GM19025 (cell line): ENCODE measurements at regions not wholly inside any gene's neighbourhood (a gene's known extent, or its start where the extent isn't known, plus 50 kb on each side); places are given as distances from the start of the nearest gene placed in this dataset.
"Not testable (repeated sequence)": the region's sequence is repeated elsewhere in the genome, so short reads cannot be mapped to it uniquely, and the experiment has no call there.

Experiments
- ATAC-seq: cut with Tn5 transposase; IDR thresholded peaks from one replicate; pipeline ENCODE4 v1.9.1; 2021; ENCODE audit warnings: mild to moderate bottlenecking, low read depth, moderate library complexity; ENCODE audit not compliant: unreplicated experiment

GRCh38 chr7:123324283-123324682 is 124.5 kb upstream of the SLC13A1 start:
- no peak for ATAC-seq

DNA sequence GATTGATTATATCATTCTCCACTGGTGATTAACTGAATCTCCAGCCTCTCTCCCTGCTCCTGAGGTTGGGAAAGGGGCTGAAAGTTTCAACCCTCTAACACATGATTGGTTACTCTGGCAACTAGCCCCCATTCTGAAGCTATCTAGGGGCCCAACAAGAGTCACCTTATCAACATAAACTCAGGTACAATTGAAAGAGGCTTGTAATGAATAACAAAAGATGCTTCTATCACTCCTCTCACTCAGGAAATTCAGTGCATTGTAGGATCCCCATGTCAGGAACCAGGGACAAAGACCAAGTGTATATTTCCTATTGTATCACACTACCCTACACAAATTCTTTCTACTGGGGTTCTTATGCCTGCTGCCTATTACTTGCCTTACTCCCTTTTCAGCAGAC is 123.9 kb upstream of the SLC13A1 start:
- no peak for ATAC-seq

DNA sequence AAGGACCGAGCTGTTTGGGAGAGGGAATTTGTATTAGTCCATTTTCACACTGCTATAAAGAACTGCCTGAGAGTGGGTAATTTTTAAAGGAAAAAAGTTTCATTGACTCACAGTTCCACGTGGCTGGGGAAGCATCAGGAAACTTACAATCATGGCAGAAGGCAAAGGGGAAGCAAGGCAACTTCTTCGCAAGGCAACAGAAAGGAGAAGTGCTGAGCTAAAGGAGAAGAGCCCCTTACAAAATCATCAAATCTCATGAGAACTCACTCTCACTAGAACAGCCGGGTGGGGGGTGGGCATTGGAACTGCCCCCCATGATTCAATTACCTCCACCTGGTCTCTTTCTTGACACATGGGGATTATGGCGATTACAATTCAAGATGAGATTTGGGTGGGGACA is 121.8 kb upstream of the SLC13A1 start:
- ATAC-seq, result not testable (repeated sequence)

DNA sequence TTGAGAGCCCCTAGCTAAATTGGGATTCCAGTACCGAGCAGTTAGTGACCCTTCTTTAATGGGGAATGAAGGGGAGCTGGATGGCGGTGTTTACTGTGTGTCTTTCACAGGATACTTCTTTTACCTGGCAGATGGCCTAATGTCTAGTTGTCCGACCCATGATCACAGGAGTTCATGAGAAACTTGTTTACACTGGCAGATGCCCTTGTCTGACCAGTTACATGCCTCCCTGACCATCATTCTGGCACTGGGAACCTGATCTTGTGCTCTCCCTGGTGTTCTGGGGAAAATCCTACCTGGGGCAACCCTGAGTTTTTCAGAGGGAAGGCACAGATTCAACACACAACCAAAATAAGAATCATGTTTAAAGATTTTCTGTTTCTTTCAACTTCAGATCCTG is 120.1 kb upstream of the SLC13A1 start:
- ATAC-seq, result no peak

GRCh38 chr7:123314886-123315285 is 115.1 kb upstream of the SLC13A1 start:
- ATAC-seq, result no peak

DNA sequence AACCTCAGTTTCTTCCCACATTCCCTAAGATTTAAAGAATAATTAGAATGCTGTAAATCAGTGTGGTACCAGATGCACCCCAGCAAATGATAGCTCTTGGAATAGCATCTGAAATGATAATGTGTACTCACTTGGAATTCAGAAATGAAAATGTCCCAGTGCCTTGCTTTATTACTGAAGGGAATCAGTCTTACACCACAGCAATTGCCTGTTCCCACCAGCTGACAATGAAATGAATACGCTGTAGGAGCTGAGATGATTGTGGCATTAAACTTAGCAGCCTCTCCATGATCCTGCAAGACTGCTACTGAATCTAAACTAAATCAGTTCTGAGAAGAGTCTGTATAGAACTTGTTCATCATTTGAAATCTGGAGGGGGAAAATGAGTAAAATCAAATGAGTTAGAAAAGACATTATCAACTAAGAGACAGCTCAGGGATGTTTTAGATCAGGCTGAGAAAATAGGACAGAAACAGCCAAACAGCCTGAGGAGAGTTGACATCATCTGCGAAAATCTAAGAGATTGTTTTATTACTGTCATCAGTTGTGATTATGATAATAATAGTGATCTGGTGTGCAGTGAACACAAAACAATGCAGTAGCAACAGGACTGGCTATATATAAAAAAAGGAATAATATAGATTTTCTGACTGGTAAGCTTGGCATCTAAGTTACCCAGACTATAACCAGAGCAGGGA is 108.6 kb upstream of the SLC13A1 start:
- no peak for ATAC-seq

GRCh38 chr7:123305840-123306375 is 106.1 kb upstream of the SLC13A1 start:
- ATAC-seq, result no peak

DNA sequence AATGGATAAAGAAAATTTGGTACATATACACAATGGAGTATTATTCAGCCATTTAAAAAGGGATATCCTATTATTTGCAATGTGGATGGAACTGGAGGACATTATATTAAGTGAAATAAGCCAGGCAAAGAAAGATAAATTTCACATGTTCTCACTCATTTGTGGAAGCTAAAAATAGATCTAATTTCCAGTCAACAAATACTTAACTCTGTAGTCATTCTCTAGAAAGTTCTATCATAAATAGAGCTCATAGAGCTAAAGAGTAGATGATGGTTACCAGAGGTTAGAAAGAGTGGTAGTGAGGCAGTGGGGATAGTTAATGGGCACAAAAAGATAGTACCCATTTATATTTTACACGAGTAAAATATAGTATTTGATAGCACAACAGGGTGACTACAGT is 104.2 kb upstream of the SLC13A1 start:
- ATAC-seq, result no peak

GRCh38 chr7:123296965-123297364 is 97.2 kb upstream of the SLC13A1 start:
- no peak for ATAC-seq

DNA sequence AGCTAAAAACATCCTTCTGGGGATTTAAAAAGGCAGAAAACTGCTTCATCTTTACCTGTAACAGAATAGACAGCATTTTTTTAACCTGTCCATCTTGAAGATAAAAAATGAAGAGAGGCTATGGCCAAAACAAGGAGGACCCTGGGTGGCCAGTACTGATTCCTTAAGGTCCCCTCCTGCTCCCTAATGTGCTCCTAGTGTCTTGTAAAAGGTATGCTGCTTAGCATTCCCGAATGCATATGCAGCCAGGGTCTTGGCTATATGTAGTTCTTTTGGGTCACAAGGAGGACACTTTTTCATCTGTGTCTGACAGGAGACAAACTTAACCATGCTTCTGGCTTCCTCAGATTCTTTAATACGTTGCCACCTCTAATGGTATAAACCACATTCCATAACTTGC is 93.9 kb upstream of the SLC13A1 start:
- no peak for ATAC-seq

DNA sequence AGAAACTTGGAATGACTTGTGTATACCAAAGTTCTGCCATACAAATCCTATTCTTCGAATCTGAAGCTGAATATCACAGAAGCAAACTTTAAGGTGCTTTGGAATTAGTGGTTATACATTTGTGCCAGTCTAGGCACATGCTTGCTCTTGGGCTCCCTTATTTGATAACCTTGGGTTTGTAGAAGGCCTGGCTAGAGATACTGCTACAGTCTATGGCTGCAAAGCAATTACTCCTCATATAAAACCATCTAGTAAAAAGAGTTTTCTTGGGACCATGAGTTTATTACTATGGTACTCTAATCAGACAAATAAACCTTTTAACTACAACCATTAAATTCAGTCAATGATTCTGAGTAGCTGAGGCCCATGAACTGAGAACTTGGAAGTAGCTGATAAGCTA is 92.5 kb upstream of the SLC13A1 start:
- ATAC-seq, result no peak

GRCh38 chr7:123289200-123289599 is 89.4 kb upstream of the SLC13A1 start:
- no peak for ATAC-seq

DNA sequence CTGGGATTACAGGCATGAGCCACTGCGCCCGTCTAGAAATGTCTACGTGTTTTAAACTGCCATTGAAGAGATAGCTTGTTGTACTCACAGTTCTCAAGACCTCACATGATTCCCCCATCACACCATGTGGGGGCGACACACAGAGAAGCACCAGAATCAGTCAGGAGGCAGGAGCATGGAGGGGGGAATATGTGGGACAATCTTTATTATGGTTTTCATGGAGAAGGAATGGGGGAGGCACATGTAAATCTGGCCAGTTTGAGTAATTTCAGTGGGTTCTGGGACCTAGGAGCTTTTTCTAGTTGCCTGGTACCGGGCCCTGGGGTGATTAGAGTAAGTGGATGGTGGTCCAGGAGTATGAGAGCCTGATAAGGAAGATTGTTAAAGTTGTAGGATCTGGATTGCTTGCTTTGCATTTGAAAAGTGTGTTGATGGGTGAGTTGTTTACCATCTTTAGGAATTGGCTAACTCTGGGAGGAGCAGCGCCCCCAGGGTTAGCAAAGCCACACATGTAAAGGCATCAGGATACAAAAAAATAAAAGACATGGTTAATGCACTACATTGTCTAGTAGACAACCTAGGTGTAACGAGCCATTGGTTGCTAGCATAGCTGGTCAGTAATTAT is 85.4 kb upstream of the SLC13A1 start:
- no peak for ATAC-seq

- ATAC-seq, result no peak
These were observed 83.6 kb upstream of the SLC13A1 start for GRCh38 chr7:123283373-123283772.

DNA sequence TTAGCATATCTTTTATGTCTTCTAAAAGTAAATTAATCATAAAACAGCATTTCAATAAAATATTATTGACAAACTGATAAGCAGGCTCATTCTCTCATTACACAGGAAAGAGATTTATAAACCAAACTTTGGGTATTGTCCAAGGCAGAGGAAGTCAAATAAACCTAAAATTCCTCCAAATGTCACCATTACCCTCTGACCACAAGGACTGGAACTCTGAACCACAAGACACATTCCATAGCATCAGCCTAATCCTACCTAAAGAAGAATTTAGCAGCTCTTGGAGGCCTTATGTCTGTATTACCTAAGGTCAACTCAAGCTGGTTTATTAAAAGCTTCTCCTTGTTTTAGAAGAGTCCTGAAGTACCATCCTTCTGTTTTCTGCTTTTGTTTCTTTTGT is 82.4 kb upstream of the SLC13A1 start:
- ATAC-seq, result no peak

- no peak for ATAC-seq
These were observed 80.2 kb upstream of the SLC13A1 start for GRCh38 chr7:123279949-123280348.

GRCh38 chr7:123275036-123275753 is 75.4 kb upstream of the SLC13A1 start:
- no peak for ATAC-seq

GRCh38 chr7:123273185-123273584 is 73.4 kb upstream of the SLC13A1 start:
- no peak for ATAC-seq

DNA sequence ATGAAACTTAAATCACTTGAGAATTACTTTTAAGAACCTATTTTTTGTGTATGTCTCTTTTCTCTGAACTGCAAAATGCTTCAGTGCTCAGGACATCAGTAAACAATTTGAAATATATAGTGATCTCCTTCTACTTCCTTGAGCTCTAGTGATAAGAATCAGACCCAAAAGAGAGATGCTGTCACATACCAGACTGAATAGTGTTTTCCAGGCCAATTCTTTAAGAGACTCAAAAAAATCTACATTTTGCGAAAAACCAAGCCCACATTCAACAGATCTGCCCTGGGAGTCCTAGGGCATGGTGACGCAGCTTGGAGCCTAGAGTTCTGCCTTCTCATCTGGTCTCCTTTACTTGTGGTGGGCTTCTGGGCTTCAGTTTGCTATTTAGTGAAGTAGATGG is 72.1 kb upstream of the SLC13A1 start:
- ATAC-seq, result no peak

DNA sequence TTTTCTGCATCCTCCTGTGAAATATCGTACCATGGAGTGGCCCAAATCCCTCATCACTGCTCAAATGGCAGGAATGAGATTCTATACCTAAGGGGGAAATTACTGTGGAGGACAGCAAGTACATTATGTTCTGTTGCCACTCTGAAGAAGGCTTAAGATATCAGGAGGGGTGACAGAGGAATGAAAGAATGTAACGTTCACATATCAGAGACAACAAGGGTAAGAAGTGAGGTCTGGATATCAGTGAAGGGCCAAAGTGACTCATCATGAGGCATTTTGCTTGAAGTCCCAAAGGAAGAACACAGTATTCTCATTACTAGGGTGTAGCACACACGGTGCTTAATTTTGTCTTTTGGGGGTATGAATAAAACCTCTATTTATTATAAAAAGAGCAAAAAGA is 71.5 kb upstream of the SLC13A1 start:
- no peak for ATAC-seq

GRCh38 chr7:123270570-123270969 is 70.8 kb upstream of the SLC13A1 start:
- no peak for ATAC-seq

DNA sequence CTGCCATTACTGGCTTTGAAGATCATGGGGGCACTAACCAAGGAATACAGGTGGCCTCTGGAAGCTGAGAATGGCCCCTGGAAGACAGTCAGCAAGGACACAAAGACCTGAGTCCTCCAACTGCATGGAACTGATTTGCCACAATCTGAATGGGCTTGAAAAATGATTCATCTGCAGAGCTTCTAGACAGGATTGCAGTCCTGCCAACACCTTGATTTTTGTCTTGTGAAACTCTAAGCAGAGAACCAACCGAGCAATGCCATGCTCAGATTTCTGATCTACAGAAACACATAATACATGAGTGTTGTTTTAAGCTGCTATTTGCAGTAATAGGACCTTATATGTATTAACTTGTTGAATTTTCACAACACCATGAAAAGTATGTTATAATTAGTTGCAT is 66.1 kb upstream of the SLC13A1 start:
- no peak for ATAC-seq
